WTC11 (cell line): ENCODE measurements at regions not wholly inside any gene's neighbourhood (a gene's known extent, or its start where the extent isn't known, plus 50 kb on each side); places are given as distances from the start of the nearest gene placed in this dataset.

Experiments used
- ATAC-seq: fragments of 200-7000 bp; cut with Tn5 transposase; 2 replicates; pipeline ENCODE4 v1.10.0; 2021; ENCODE audit warnings: mild to moderate bottlenecking, moderate library complexity
- CTCF ChIA-PET: fragments of 300-600 bp; sonication (Branson Sonifier 250); formaldehyde crosslinking; loops from one replicate; lab custom pipeline; 2021; ENCODE audit warnings: antibody characterized with exemption; lab: Charles Lee
- POLR2A ChIA-PET: fragments of 350-600 bp; sonication (Branson Sonifier 250); formaldehyde crosslinking; loops from one replicate; lab custom pipeline; 2021; ENCODE audit warnings: antibody characterized with exemption; lab: Charles Lee
- DNase-seq: peaks from one replicate; pipeline ENCODE4 v3.0.0; 2021; ENCODE audit warnings: low spot score
- H3K27ac Mint-ChIP-seq: 2 replicates; pipeline ENCODE4 v1.8.0; 2021; ENCODE audit warnings: mixed read lengths
- H3K27me3 Mint-ChIP-seq: 2 replicates; pipeline ENCODE4 v1.8.0; 2021; ENCODE audit warnings: low read depth, mild to moderate bottlenecking, moderate library complexity, mixed read lengths
- H3K36me3 Mint-ChIP-seq: 2 replicates; pipeline ENCODE4 v1.8.0; 2021; ENCODE audit warnings: mixed read lengths
- H3K4me1 Mint-ChIP-seq: 2 replicates; pipeline ENCODE4 v1.8.0; 2022; ENCODE audit warnings: mixed read lengths
- H3K4me3 Mint-ChIP-seq: 2 replicates; pipeline ENCODE4 v1.8.0; 2021; ENCODE audit warnings: mild to moderate bottlenecking, moderate library complexity, mixed read lengths
- H3K9me3 Mint-ChIP-seq: 2 replicates; pipeline ENCODE4 v1.8.0; 2021; ENCODE audit warnings: mixed read lengths
- CBFB ChIP-seq: sonication (generic); formaldehyde crosslinking; IDR thresholded peaks from 2 replicates; pipeline ENCODE4 v1.8.1; 2022; ENCODE audit warnings: mild to moderate bottlenecking, low read depth, missing genetic modification reagents
- FOXK1 ChIP-seq: sonication (generic); formaldehyde crosslinking; IDR thresholded peaks from 2 replicates; pipeline ENCODE4 v1.8.0; 2022; ENCODE audit warnings: mild to moderate bottlenecking, moderate library complexity, missing genetic modification reagents
- JAZF1 ChIP-seq: fragments of 250-450 bp; sonication (Bioruptor Pico); IDR thresholded peaks from 2 replicates; pipeline ENCODE4 v1.9.0; 2021; ENCODE audit warnings: moderate library complexity, mild to moderate bottlenecking, inconsistent platforms
- JUN ChIP-seq: sonication (generic); formaldehyde crosslinking; IDR thresholded peaks from 2 replicates; pipeline ENCODE4 v1.8.0; 2023; ENCODE audit warnings: mild to moderate bottlenecking, missing genetic modification reagents
- NR1H2 ChIP-seq: sonication (generic); formaldehyde crosslinking; IDR thresholded peaks from 2 replicates; pipeline ENCODE4 v1.9.0; 2021; ENCODE audit warnings: mild to moderate bottlenecking, moderate library complexity, missing genetic modification reagents
- RELA ChIP-seq: sonication (generic); formaldehyde crosslinking; IDR thresholded peaks from 2 replicates; pipeline ENCODE4 v1.8.1; 2022; ENCODE audit warnings: missing genetic modification reagents, mild to moderate bottlenecking, borderline replicate concordance
- TEAD1 ChIP-seq: sonication (generic); formaldehyde crosslinking; IDR thresholded peaks from 2 replicates; pipeline ENCODE4 v1.8.0; 2022; ENCODE audit warnings: mild to moderate bottlenecking, missing genetic modification reagents
- ZNF317 ChIP-seq: sonication (generic); formaldehyde crosslinking; IDR thresholded peaks from 2 replicates; pipeline ENCODE4 v1.8.1; 2023; ENCODE audit warnings: low read depth, mild to moderate bottlenecking, moderate library complexity, missing genetic modification reagents, borderline replicate concordance
- ZNF423 ChIP-seq: fragments of 250-450 bp; sonication (Bioruptor Pico); IDR thresholded peaks from 2 replicates; pipeline ENCODE4 v2.1.2; 2022; ENCODE audit warnings: mild to moderate bottlenecking, moderate library complexity
- TF ChIP-seq, protein P1 (sequence below): sonication (generic); formaldehyde crosslinking; IDR thresholded peaks from 2 replicates; pipeline ENCODE4 v1.8.0; 2023; ENCODE audit warnings: missing genetic modification reagents, mild to moderate bottlenecking, borderline replicate concordance
- TF ChIP-seq, protein P2 (sequence below): sonication (generic); formaldehyde crosslinking; IDR thresholded peaks from 2 replicates; pipeline ENCODE4 v1.8.0; 2022; ENCODE audit warnings: missing genetic modification reagents
- TF ChIP-seq, protein P3 (sequence below): fragments of 250-450 bp; sonication (Bioruptor Pico); conservative IDR thresholded peaks from 2 replicates; pipeline ENCODE4 v1.9.0; 2021; ENCODE audit warnings: mild to moderate bottlenecking
- TF ChIP-seq, protein P4 (sequence below): fragments of 250-450 bp; sonication (Bioruptor Pico); IDR thresholded peaks from 2 replicates; pipeline ENCODE4 v1.9.0; 2021; ENCODE audit warnings: mild to moderate bottlenecking
- TF ChIP-seq, protein P5 (sequence below): sonication (generic); formaldehyde crosslinking; IDR thresholded peaks from 2 replicates; pipeline ENCODE4 v1.8.1; 2022; ENCODE audit warnings: mild to moderate bottlenecking, missing genetic modification reagents, moderate library complexity, borderline replicate concordance

DNA sequence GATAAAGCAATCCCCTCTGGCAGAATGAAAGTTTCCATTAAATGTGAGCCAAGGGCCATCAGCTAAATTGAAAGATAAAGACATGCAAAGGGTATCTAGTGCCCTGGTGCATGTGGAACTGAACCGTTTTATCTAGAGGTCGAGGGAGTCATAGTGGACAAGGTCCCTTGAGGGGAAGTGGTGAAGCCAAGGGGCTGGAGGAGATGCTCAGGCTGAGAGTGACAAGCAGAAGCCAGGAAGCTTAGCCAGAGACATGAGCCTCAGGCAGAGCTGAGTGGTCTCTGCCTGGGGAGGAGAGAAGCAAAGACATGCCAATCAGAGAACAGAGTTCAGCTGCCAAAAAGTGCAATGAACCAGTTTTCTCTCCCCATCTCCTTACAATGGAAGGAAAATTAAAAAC lies 68.1 kb upstream of the SLC10A2 start:
- Mint-ChIP-seq H3K36me3 (no peaks in the 10 kb centered on the region), H3K4me1 (no peaks in the 10 kb centered on the region), H3K9me3 (peaks cover 7% of the 10 kb centered on the region), H3K4me3 (no peak overlapping the region), H3K27ac (no peak overlapping the region), H3K27me3 (no peaks in the 10 kb centered on the region)
- ATAC-seq (no peak), DNase-seq (no peak)
- TF ChIP-seq CBFB, result no peak
- no peak for TF ChIP-seq FOXK1
- no peak for TF ChIP-seq JUN (CRISPR knock-in tag)
- TF ChIP-seq ZNF317 (CRISPR knock-in tag), result no peak
- TF ChIP-seq NR1H2, result no peak
- TF ChIP-seq, protein P1, sequence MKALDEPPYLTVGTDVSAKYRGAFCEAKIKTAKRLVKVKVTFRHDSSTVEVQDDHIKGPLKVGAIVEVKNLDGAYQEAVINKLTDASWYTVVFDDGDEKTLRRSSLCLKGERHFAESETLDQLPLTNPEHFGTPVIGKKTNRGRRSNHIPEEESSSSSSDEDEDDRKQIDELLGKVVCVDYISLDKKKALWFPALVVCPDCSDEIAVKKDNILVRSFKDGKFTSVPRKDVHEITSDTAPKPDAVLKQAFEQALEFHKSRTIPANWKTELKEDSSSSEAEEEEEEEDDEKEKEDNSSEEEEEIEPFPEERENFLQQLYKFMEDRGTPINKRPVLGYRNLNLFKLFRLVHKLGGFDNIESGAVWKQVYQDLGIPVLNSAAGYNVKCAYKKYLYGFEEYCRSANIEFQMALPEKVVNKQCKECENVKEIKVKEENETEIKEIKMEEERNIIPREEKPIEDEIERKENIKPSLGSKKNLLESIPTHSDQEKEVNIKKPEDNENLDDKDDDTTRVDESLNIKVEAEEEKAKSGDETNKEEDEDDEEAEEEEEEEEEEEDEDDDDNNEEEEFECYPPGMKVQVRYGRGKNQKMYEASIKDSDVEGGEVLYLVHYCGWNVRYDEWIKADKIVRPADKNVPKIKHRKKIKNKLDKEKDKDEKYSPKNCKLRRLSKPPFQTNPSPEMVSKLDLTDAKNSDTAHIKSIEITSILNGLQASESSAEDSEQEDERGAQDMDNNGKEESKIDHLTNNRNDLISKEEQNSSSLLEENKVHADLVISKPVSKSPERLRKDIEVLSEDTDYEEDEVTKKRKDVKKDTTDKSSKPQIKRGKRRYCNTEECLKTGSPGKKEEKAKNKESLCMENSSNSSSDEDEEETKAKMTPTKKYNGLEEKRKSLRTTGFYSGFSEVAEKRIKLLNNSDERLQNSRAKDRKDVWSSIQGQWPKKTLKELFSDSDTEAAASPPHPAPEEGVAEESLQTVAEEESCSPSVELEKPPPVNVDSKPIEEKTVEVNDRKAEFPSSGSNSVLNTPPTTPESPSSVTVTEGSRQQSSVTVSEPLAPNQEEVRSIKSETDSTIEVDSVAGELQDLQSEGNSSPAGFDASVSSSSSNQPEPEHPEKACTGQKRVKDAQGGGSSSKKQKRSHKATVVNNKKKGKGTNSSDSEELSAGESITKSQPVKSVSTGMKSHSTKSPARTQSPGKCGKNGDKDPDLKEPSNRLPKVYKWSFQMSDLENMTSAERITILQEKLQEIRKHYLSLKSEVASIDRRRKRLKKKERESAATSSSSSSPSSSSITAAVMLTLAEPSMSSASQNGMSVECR (CRISPR knock-in tag), result no peak
- TF ChIP-seq TEAD1 (CRISPR knock-in tag), result no peak
- TF ChIP-seq RELA (CRISPR knock-in tag), result no peak
- TF ChIP-seq, protein P2, sequence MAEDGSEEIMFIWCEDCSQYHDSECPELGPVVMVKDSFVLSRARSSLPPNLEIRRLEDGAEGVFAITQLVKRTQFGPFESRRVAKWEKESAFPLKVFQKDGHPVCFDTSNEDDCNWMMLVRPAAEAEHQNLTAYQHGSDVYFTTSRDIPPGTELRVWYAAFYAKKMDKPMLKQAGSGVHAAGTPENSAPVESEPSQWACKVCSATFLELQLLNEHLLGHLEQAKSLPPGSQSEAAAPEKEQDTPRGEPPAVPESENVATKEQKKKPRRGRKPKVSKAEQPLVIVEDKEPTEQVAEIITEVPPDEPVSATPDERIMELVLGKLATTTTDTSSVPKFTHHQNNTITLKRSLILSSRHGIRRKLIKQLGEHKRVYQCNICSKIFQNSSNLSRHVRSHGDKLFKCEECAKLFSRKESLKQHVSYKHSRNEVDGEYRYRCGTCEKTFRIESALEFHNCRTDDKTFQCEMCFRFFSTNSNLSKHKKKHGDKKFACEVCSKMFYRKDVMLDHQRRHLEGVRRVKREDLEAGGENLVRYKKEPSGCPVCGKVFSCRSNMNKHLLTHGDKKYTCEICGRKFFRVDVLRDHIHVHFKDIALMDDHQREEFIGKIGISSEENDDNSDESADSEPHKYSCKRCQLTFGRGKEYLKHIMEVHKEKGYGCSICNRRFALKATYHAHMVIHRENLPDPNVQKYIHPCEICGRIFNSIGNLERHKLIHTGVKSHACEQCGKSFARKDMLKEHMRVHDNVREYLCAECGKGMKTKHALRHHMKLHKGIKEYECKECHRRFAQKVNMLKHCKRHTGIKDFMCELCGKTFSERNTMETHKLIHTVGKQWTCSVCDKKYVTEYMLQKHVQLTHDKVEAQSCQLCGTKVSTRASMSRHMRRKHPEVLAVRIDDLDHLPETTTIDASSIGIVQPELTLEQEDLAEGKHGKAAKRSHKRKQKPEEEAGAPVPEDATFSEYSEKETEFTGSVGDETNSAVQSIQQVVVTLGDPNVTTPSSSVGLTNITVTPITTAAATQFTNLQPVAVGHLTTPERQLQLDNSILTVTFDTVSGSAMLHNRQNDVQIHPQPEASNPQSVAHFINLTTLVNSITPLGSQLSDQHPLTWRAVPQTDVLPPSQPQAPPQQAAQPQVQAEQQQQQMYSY, result no peak
- TF ChIP-seq, protein P3, sequence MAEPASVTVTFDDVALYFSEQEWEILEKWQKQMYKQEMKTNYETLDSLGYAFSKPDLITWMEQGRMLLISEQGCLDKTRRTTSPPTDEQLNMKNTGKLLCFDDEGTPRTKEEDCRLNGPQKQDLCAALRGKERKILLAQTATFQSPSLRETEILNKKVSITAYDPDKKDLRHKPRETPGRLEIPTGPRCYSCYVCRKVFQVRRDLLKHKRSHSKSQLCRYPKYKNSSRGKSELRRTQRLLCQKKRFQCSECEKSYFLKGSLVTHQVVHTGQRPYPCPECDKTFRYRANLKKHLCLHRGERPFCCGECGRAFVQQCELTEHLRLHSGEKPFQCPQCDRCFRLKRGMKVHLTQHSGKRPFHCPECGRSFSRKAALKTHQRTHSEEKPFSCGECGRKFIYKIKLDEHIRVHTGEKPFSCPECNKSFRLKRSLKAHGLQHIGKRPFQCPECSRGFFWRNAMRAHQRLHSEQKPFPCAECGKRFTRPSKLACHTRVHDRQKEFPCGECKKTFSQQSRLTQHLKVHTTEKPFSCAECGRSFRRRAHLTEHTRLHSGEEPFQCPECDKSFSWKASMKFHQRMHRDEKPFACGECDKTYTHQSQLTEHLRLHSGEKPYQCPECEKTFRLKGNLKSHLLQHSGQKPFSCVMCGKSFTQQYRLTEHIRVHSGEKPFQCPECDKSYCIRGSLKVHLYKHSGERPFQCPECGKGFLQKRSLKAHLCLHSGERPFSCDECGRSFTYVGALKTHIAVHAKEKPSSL (CRISPR knock-in tag), result no peak
- TF ChIP-seq, protein P4, sequence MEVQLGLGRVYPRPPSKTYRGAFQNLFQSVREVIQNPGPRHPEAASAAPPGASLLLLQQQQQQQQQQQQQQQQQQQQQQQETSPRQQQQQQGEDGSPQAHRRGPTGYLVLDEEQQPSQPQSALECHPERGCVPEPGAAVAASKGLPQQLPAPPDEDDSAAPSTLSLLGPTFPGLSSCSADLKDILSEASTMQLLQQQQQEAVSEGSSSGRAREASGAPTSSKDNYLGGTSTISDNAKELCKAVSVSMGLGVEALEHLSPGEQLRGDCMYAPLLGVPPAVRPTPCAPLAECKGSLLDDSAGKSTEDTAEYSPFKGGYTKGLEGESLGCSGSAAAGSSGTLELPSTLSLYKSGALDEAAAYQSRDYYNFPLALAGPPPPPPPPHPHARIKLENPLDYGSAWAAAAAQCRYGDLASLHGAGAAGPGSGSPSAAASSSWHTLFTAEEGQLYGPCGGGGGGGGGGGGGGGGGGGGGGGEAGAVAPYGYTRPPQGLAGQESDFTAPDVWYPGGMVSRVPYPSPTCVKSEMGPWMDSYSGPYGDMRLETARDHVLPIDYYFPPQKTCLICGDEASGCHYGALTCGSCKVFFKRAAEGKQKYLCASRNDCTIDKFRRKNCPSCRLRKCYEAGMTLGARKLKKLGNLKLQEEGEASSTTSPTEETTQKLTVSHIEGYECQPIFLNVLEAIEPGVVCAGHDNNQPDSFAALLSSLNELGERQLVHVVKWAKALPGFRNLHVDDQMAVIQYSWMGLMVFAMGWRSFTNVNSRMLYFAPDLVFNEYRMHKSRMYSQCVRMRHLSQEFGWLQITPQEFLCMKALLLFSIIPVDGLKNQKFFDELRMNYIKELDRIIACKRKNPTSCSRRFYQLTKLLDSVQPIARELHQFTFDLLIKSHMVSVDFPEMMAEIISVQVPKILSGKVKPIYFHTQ (CRISPR knock-in tag), result no peak
- TF ChIP-seq, protein P5, sequence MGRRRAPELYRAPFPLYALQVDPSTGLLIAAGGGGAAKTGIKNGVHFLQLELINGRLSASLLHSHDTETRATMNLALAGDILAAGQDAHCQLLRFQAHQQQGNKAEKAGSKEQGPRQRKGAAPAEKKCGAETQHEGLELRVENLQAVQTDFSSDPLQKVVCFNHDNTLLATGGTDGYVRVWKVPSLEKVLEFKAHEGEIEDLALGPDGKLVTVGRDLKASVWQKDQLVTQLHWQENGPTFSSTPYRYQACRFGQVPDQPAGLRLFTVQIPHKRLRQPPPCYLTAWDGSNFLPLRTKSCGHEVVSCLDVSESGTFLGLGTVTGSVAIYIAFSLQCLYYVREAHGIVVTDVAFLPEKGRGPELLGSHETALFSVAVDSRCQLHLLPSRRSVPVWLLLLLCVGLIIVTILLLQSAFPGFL (CRISPR knock-in tag), result no peak
- no peak for TF ChIP-seq JAZF1 (CRISPR knock-in tag)
- TF ChIP-seq ZNF423 (CRISPR knock-in tag), result no peak
- POLR2A ChIA-PET, result no interaction called here
- CTCF ChIA-PET, result no interaction called here
